OCI-LY1 (cell line): ENCODE measurements at regions not wholly inside any gene's neighbourhood (a gene's known extent, or its start where the extent isn't known, plus 50 kb on each side); places are given as distances from the start of the nearest gene placed in this dataset.

ENCODE experiments used
- CTCF ChIP-seq: fragments of 200-600 bp; sonication (generic), shearing (Covaris generic); IDR thresholded peaks from 2 replicates; pipeline ENCODE4 v1.5.1; 2017; ENCODE audit warnings: mild to moderate bottlenecking, antibody characterized with exemption, low read length, moderate library complexity, mixed read lengths
- EZH2 ChIP-seq: fragments of 200-600 bp; sonication (generic), shearing (Covaris generic); IDR thresholded peaks from 2 replicates; pipeline ENCODE4 v1.8.0; 2017; ENCODE audit warnings: borderline replicate concordance, mixed run types, mild to moderate bottlenecking, antibody characterized with exemption, low read length, moderate library complexity, mixed read lengths

DNA sequence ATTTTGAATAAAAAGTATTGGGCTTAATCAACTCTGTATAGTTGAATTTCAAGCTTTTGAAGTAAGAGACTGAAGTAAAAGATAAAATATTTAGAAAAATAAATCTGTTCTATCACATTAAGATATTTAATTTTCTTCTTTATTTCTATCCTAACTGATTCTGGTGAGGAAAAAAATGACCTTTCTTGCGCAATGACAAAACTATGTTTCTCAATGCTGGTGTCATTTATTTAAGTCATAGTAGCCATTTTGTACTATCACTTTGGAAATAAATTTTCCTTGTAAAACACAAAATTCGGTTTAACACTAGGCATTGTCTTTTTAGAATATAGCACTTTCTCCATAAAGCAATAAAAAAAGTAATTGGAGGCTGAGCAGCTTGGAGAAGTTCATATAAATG is 728.0 kb downstream of the CDH9 start:
- TF ChIP-seq CTCF (no peak), EZH2 (no peak)
